SK-N-SH (cell line): ENCODE measurements at regions not wholly inside any gene's neighbourhood (a gene's known extent, or its start where the extent isn't known, plus 50 kb on each side); places are given as distances from the start of the nearest gene placed in this dataset.

Experiments used
- CTCF ChIA-PET: fragments of 300-600, 350-600 bp; formaldehyde crosslinking; extraction: SDS; loops from one replicate; lab custom pipeline; 2021; lab: Yijun Ruan, JAX
- POLR2A ChIA-PET: fragments of 350-600 bp; sonication (Branson Sonifier 250); formaldehyde crosslinking; extraction: SDS; loops from one replicate; lab custom pipeline; 2020; ENCODE audit warnings: antibody characterized with exemption, inconsistent platforms; lab: Yijun Ruan, JAX
- DNase-seq: peaks from one replicate; pipeline ENCODE4 v3.0.0; 2012
- H2AFZ ChIP-seq: fragments of 200-600 bp; sonication (generic); 2 replicates; pipeline ENCODE4 v1.8.1; 2016; ENCODE audit warnings: antibody characterized with exemption, mild to moderate bottlenecking, low read depth
- H3F3A ChIP-seq: fragments of 200-600 bp; sonication (generic); replicated peaks from 2 replicates; pipeline ENCODE3; 2016; ENCODE audit warnings: antibody characterized with exemption, mild to moderate bottlenecking; ENCODE audit not compliant: insufficient read depth
- H3K27ac ChIP-seq, 2 experiments: fragments of 200-500 bp in 1 of 2; fragments of 200-600 bp in 1 of 2; sonication (Bioruptor generic) in 1 of 2; sonication (generic), shearing (Covaris generic) in 1 of 2; 2 replicates each; pipeline versions ENCODE4 v1.5.1 to v1.6.1; 2014 to 2016; ENCODE audit warnings: low read depth in 2 of 2, inconsistent platforms in 1 of 2, low read length in 1 of 2, mild to moderate bottlenecking in 1 of 2, mixed read lengths in 1 of 2
- H3K27me3 ChIP-seq: fragments of 200-600 bp; sonication (generic), shearing (Covaris generic); 2 replicates; pipeline ENCODE4 v1.6.1; 2016; ENCODE audit warnings: mixed run types; ENCODE audit not compliant: insufficient read depth
- H3K36me3 ChIP-seq, 2 experiments: fragments of 200-500 bp in 1 of 2; fragments of 200-600 bp in 1 of 2; sonication (Bioruptor generic) in 1 of 2; sonication (generic) in 1 of 2; replicated peaks in 1 of 2; 2 replicates each; pipeline versions ENCODE3 to v1.5.1; 2014 to 2016; ENCODE audit warnings: low read length in 1 of 2, mild to moderate bottlenecking in 1 of 2; ENCODE audit not compliant: insufficient read depth in 2 of 2, control insufficient read depth in 1 of 2
- H3K4me1 ChIP-seq, 2 experiments: fragments of 200-500 bp in 1 of 2; fragments of 200-600 bp in 1 of 2; sonication (Bioruptor generic) in 1 of 2; sonication (generic), shearing (Covaris generic) in 1 of 2; 2 replicates each; pipeline versions ENCODE4 v1.5.1 to v1.6.1; 2014 to 2016; ENCODE audit warnings: low read depth in 1 of 2, low read length in 1 of 2, mixed run types in 1 of 2; ENCODE audit not compliant: insufficient read depth in 2 of 2, control insufficient read depth in 1 of 2
- H3K4me2 ChIP-seq: fragments of 200-600 bp; sonication (generic), shearing (Covaris generic); 2 replicates; pipeline ENCODE4 v1.6.1; 2017; ENCODE audit warnings: mixed run types
- H3K4me3 ChIP-seq, 2 experiments: fragments of 200-500 bp in 1 of 2; fragments of 200-600 bp in 1 of 2; sonication (Bioruptor generic) in 1 of 2; sonication (generic), shearing (Covaris generic) in 1 of 2; 2 replicates each; pipeline versions ENCODE4 v1.5.1 to v1.8.1; 2014 to 2016; ENCODE audit warnings: low read depth in 2 of 2, inconsistent platforms in 1 of 2, low read length in 1 of 2, mild to moderate bottlenecking in 1 of 2, mixed read lengths in 1 of 2, moderate library complexity in 1 of 2
- H3K79me2 ChIP-seq: fragments of 200-600 bp; sonication (generic); 2 replicates; pipeline ENCODE4 v1.8.1; 2017; ENCODE audit warnings: mild to moderate bottlenecking; ENCODE audit not compliant: insufficient read depth
- H3K9ac ChIP-seq: fragments of 200-600 bp; sonication (generic); 2 replicates; pipeline ENCODE4 v1.6.1; 2017; ENCODE audit warnings: mixed run types
- H3K9me2 ChIP-seq: fragments of 200-600 bp; sonication (generic); 2 replicates; pipeline ENCODE4 v1.6.1; 2017; ENCODE audit warnings: mixed run types
- H3K9me3 ChIP-seq: fragments of 200-600 bp; sonication (generic); 2 replicates; pipeline ENCODE4 v1.6.1; 2017; ENCODE audit warnings: mixed run types, mild to moderate bottlenecking, moderate library complexity
- H4K20me1 ChIP-seq: fragments of 200-600 bp; sonication (generic); 2 replicates; pipeline ENCODE4 v1.6.1; 2017; ENCODE audit warnings: mild to moderate bottlenecking, mixed run types; ENCODE audit not compliant: insufficient read depth
- CHD2 ChIP-seq: fragments of 150-350 bp; IDR thresholded peaks from 2 replicates; pipeline ENCODE4 v1.6.1; 2018; ENCODE audit warnings: low read length; ENCODE audit not compliant: partially characterized antibody
- ELF1 ChIP-seq: IDR thresholded peaks from 2 replicates; pipeline ENCODE4 v1.4.0; 2012
- EP300 ChIP-seq, 2 experiments: IDR thresholded peaks; 2 replicates each; pipeline versions ENCODE4 v1.4.0 to v1.6.1; 2012; ENCODE audit warnings: borderline replicate concordance in 1 of 2, low read depth in 1 of 2, low read length in 1 of 2
- EZH2phosphoT487 ChIP-seq: fragments of 200-600 bp; sonication (generic); IDR thresholded peaks from 2 replicates; pipeline ENCODE4 v1.6.1; 2017; ENCODE audit warnings: low read depth, mixed run types, mild to moderate bottlenecking, antibody characterized with exemption, moderate library complexity, borderline replicate concordance
- GABPA ChIP-seq: IDR thresholded peaks from 2 replicates; pipeline ENCODE4 v1.4.0; 2012; ENCODE audit warnings: low read depth, mild to moderate bottlenecking
- JUND ChIP-seq: IDR thresholded peaks from 2 replicates; pipeline ENCODE4 v1.4.0; 2012
- MEF2A ChIP-seq: IDR thresholded peaks from 2 replicates; pipeline ENCODE4 v1.4.0; 2012; ENCODE audit warnings: low read depth, borderline replicate concordance
- MXI1 ChIP-seq: IDR thresholded peaks from 2 replicates; pipeline ENCODE4 v1.6.1; 2012; ENCODE audit warnings: mild to moderate bottlenecking, low read depth, low read length, improper control_type of control experiment
- NFIC ChIP-seq: IDR thresholded peaks from 2 replicates; pipeline ENCODE4 v1.4.0; 2012; ENCODE audit warnings: borderline replicate concordance
- PBX3 ChIP-seq: IDR thresholded peaks from 2 replicates; pipeline ENCODE4; 2012
- RAD21 ChIP-seq: IDR thresholded peaks from 2 replicates; pipeline ENCODE4 v1.6.1; 2012; ENCODE audit warnings: mild to moderate bottlenecking, low read length
- RXRA ChIP-seq: IDR thresholded peaks from 2 replicates; pipeline ENCODE4 v1.4.0; 2012; ENCODE audit warnings: low read depth, mild to moderate bottlenecking, borderline replicate concordance
- TAF1 ChIP-seq: IDR thresholded peaks from 2 replicates; pipeline ENCODE4 v1.6.1; 2012; ENCODE audit warnings: low read depth, mild to moderate bottlenecking, low read length, moderate library complexity, borderline replicate concordance
- TCF12 ChIP-seq: IDR thresholded peaks from 2 replicates; pipeline ENCODE4 v1.4.0; 2012
- USF2 ChIP-seq: fragments of 150-350 bp; IDR thresholded peaks from 2 replicates; pipeline ENCODE4 v1.6.1; 2017; ENCODE audit warnings: antibody characterized with exemption, low read length, low read depth, borderline replicate concordance
- WGBS: methylation state at CpG from one replicate; pipeline ENCODE4 v1.1.6; 2017; ENCODE audit warnings: low lambda C conversion rate; 5-methylcytosine and 5-hydroxymethylcytosine counted together
- TF ChIP-seq, protein P1 (sequence below): fragments of 200-600 bp; sonication (generic); IDR thresholded peaks from 2 replicates; pipeline ENCODE4 v1.6.1; 2017; ENCODE audit warnings: antibody characterized with exemption, mild to moderate bottlenecking, moderate library complexity
- TF ChIP-seq, protein P2 (sequence below): IDR thresholded peaks from 2 replicates; pipeline ENCODE4 v1.4.0; 2012; ENCODE audit warnings: low read depth, borderline replicate concordance

GRCh38 chr10:8360814-8361509 is 306.5 kb downstream of the GATA3 start:
- POLR2A ChIA-PET = no interaction called here
- no peaks in the 10 kb centered on the region for H3K9me3 ChIP-seq

GRCh38 chr10:8361510-8361844 is 307.0 kb downstream of the GATA3 start:
- Histone ChIP-seq H3K4me2 (no peak overlapping the region), H3K79me2 (no peaks in the 10 kb centered on the region), H4K20me1 (no peaks in the 10 kb centered on the region), H3K36me3 (no peaks in the 10 kb centered on the region), H3K27me3 (no peaks in the 10 kb centered on the region; the same call in 1 of the 2 replicates), H3K27ac (no peak overlapping the region), H3K4me1 (peaks cover 0 to 3% of the 10 kb centered on the region in 2 experiments; a peak in 1 of 4 replicates), H3K9me3 (no peaks in the 10 kb centered on the region)
- 47% methylated on average over 2 of the region's 2 CpGs for WGBS
- no peak for TF ChIP-seq EP300 (IDR thresholded peaks at IDR 0.05; ENCODE audit: borderline replicate concordance in 1 of 2, low read depth in 1 of 2, low read length in 1 of 2)
- no peak for TF ChIP-seq TCF12
- no peak for TF ChIP-seq USF2
- TF ChIP-seq, protein P1, sequence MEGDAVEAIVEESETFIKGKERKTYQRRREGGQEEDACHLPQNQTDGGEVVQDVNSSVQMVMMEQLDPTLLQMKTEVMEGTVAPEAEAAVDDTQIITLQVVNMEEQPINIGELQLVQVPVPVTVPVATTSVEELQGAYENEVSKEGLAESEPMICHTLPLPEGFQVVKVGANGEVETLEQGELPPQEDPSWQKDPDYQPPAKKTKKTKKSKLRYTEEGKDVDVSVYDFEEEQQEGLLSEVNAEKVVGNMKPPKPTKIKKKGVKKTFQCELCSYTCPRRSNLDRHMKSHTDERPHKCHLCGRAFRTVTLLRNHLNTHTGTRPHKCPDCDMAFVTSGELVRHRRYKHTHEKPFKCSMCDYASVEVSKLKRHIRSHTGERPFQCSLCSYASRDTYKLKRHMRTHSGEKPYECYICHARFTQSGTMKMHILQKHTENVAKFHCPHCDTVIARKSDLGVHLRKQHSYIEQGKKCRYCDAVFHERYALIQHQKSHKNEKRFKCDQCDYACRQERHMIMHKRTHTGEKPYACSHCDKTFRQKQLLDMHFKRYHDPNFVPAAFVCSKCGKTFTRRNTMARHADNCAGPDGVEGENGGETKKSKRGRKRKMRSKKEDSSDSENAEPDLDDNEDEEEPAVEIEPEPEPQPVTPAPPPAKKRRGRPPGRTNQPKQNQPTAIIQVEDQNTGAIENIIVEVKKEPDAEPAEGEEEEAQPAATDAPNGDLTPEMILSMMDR = no peak
- no peak for TF ChIP-seq MXI1
- no peak for TF ChIP-seq NFIC
- TF ChIP-seq TAF1 = no peak
- no peak for TF ChIP-seq CHD2
- no peak for TF ChIP-seq RXRA
- no peak for TF ChIP-seq GABPA
- TF ChIP-seq, all 33 proteins: peak for 0
- H3K4me3 ChIP-seq = no peak overlapping the region
- DNase-seq = no peak
- ChIA-PET POLR2A (no interaction called here), CTCF (no interaction called here)
- H2AFZ ChIP-seq = no peak overlapping the region
- H3K9ac ChIP-seq = no peak overlapping the region
- H3K9me2 ChIP-seq = no peaks in the 10 kb centered on the region
- no peaks in the 10 kb centered on the region for H3F3A ChIP-seq

More at GRCh38 chr10:8360814-8361509, 306.5 kb downstream of the GATA3 start:
- WGBS = 13% methylated on average over 2 of the region's 2 CpGs
- Histone ChIP-seq H3K27me3 (no peaks in the 10 kb centered on the region; the same call in 1 of the 2 replicates), H3F3A (no peaks in the 10 kb centered on the region), H3K36me3 (no peaks in the 10 kb centered on the region), H3K4me2 (no peak overlapping the region), H3K79me2 (no peaks in the 10 kb centered on the region), H3K4me1 (peaks cover 0 to 3% of the 10 kb centered on the region in 2 experiments; a peak in 1 of 4 replicates), H3K4me3 (no peak overlapping the region), H3K9me2 (no peaks in the 10 kb centered on the region), H2AFZ (no peak overlapping the region), H4K20me1 (no peaks in the 10 kb centered on the region), H3K9ac (no peak overlapping the region), H3K27ac (no peak overlapping the region)
- no peak for DNase-seq
- TF ChIP-seq RXRA = no peak
- TF ChIP-seq GABPA = no peak
- TF ChIP-seq RAD21 = no peak
- TF ChIP-seq EZH2phosphoT487 = no peak
- no peak for TF ChIP-seq MXI1
- TF ChIP-seq NFIC = no peak
- TF ChIP-seq JUND = no peak
- TF ChIP-seq MEF2A = no peak
- TF ChIP-seq CHD2 = no peak
- TF ChIP-seq, protein P2, sequence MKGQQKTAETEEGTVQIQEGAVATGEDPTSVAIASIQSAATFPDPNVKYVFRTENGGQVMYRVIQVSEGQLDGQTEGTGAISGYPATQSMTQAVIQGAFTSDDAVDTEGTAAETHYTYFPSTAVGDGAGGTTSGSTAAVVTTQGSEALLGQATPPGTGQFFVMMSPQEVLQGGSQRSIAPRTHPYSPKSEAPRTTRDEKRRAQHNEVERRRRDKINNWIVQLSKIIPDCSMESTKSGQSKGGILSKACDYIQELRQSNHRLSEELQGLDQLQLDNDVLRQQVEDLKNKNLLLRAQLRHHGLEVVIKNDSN = no peak
- no peak for TF ChIP-seq EP300 (IDR thresholded peaks at IDR 0.05; ENCODE audit: borderline replicate concordance in 1 of 2, low read depth in 1 of 2, low read length in 1 of 2)
- TF ChIP-seq PBX3 = no peak
- TF ChIP-seq ELF1 = no peak
- TF ChIP-seq TCF12 = no peak
- CTCF ChIA-PET = interaction anchor here (1.4 kb wide), 1 partner anchor 83 kb away, joined by 3 read pairs; no protein-coding TSS in a partner anchor
